ENCODE measurements at regions not wholly inside any gene's neighbourhood (a gene's known extent, or its start where the extent isn't known, plus 50 kb on each side); places are given as distances from the start of the nearest gene placed in this dataset.
"Not testable (repeated sequence)": the region's sequence is repeated elsewhere in the genome, so short reads cannot be mapped to it uniquely, and the experiment has no call there.

GRCh38 chr5:112576298-112576925 is 157.3 kb upstream of the EPB41L4A start:
- H3K27ac ChIP-seq (ENCODE audit: insufficient read depth, low read length, poor library complexity, severe bottlenecking), result no peak overlapping the region
- peaks cover 0 to 4% (median 0%) of the 10 kb centered on the region in 7 donors for H3K9me3 Mint-ChIP-seq
- peaks cover 5% of the 10 kb centered on the region for H3K27me3 ChIP-seq (ENCODE audit: control insufficient read depth, insufficient read depth, low read length)
- no peak overlapping the region for H3K27ac Mint-ChIP-seq
- H3K4me3 Mint-ChIP-seq, result no peak overlapping the region
- ATAC-seq (ENCODE audit: low read depth in 2 of 2), result no peak
- no peaks in the 10 kb centered on the region for H3K4me1 ChIP-seq (ENCODE audit: control insufficient read depth, insufficient read depth, low read length, poor library complexity, severe bottlenecking)
- no peaks in the 10 kb centered on the region for H3K36me3 Mint-ChIP-seq
- no peaks in the 10 kb centered on the region for H3K9me3 ChIP-seq (ENCODE audit: control insufficient read depth in 2 of 2, low read length in 2 of 2)
- H3K4me1 Mint-ChIP-seq, result no peaks in the 10 kb centered on the region
- H3K4me3 ChIP-seq (ENCODE audit: low read depth, low read length), result no peak overlapping the region
- DNase-seq, result no peak
- no peaks in the 10 kb centered on the region for H3K36me3 ChIP-seq (ENCODE audit: control insufficient read depth, insufficient read depth, low read length)
- peaks cover 14% of the 10 kb centered on the region for H3K27me3 Mint-ChIP-seq

GRCh38 chr5:112579599-112580170 is 158.0 kb upstream of the APC start:
- H3K27me3 Mint-ChIP-seq, result peaks cover 5% of the 10 kb centered on the region
- peaks cover 3% of the 10 kb centered on the region for H3K27me3 ChIP-seq (ENCODE audit: control insufficient read depth, insufficient read depth, low read length)
- H3K4me1 Mint-ChIP-seq, result no peaks in the 10 kb centered on the region
- H3K4me1 ChIP-seq (ENCODE audit: control insufficient read depth, insufficient read depth, low read length, poor library complexity, severe bottlenecking), result no peaks in the 10 kb centered on the region
- no peak overlapping the region for H3K4me3 ChIP-seq (ENCODE audit: low read depth, low read length)
- DNase-seq, result no peak
- no peak overlapping the region for H3K27ac Mint-ChIP-seq
- no peak for ATAC-seq (ENCODE audit: low read depth in 2 of 2)
- no peaks in the 10 kb centered on the region for H3K36me3 ChIP-seq (ENCODE audit: control insufficient read depth, insufficient read depth, low read length)
- peaks cover 0 to 4% (median 0%) of the 10 kb centered on the region in 7 donors for H3K9me3 Mint-ChIP-seq
- no peak overlapping the region for H3K27ac ChIP-seq (ENCODE audit: insufficient read depth, low read length, poor library complexity, severe bottlenecking)
- no peaks in the 10 kb centered on the region for H3K9me3 ChIP-seq (ENCODE audit: control insufficient read depth in 2 of 2, low read length in 2 of 2)
- no peak overlapping the region for H3K4me3 Mint-ChIP-seq
- H3K36me3 Mint-ChIP-seq, result no peaks in the 10 kb centered on the region

- Mint-ChIP-seq H3K4me1 (no peaks in the 10 kb centered on the region), H3K9me3 (peaks cover 0 to 4% (median 0%) of the 10 kb centered on the region in 7 donors), H3K4me3 (no peak overlapping the region), H3K36me3 (no peaks in the 10 kb centered on the region), H3K27me3 (peaks cover 6% of the 10 kb centered on the region), H3K27ac (no peak overlapping the region)
- no peaks in the 10 kb centered on the region for H3K4me1 ChIP-seq (ENCODE audit: control insufficient read depth, insufficient read depth, low read length, poor library complexity, severe bottlenecking)
- H3K27ac ChIP-seq (ENCODE audit: insufficient read depth, low read length, poor library complexity, severe bottlenecking), result no peak overlapping the region
- no peak for DNase-seq
- no peaks in the 10 kb centered on the region for H3K36me3 ChIP-seq (ENCODE audit: control insufficient read depth, insufficient read depth, low read length)
- peaks cover 3% of the 10 kb centered on the region for H3K27me3 ChIP-seq (ENCODE audit: control insufficient read depth, insufficient read depth, low read length)
- H3K9me3 ChIP-seq (ENCODE audit: control insufficient read depth in 2 of 2, low read length in 2 of 2), result no peaks in the 10 kb centered on the region
- no peak overlapping the region for H3K4me3 ChIP-seq (ENCODE audit: low read depth, low read length)
- no peak for ATAC-seq (ENCODE audit: low read depth in 2 of 2)
Measured at GRCh38 chr5:112581811-112582320, 155.8 kb upstream of the APC start.

- Mint-ChIP-seq H3K4me1 (no peaks in the 10 kb centered on the region), H3K36me3 (no peaks in the 10 kb centered on the region), H3K27ac (no peak overlapping the region), H3K4me3 (no peak overlapping the region), H3K9me3 (peaks cover 0 to 4% (median 0%) of the 10 kb centered on the region in 7 donors), H3K27me3 (peaks cover 17% of the 10 kb centered on the region)
- H3K4me1 ChIP-seq (ENCODE audit: control insufficient read depth, insufficient read depth, low read length, poor library complexity, severe bottlenecking), result no peaks in the 10 kb centered on the region
- DNase-seq, result no peak
- no peaks in the 10 kb centered on the region for H3K36me3 ChIP-seq (ENCODE audit: control insufficient read depth, insufficient read depth, low read length)
- ATAC-seq (ENCODE audit: low read depth in 2 of 2), result no peak
- H3K4me3 ChIP-seq (ENCODE audit: low read depth, low read length), result no peak overlapping the region
- H3K9me3 ChIP-seq (ENCODE audit: control insufficient read depth in 2 of 2, low read length in 2 of 2), result no peaks in the 10 kb centered on the region
- H3K27me3 ChIP-seq (ENCODE audit: control insufficient read depth, insufficient read depth, low read length), result peaks cover 2% of the 10 kb centered on the region
- H3K27ac ChIP-seq (ENCODE audit: insufficient read depth, low read length, poor library complexity, severe bottlenecking), result no peak overlapping the region
Measured at GRCh38 chr5:112583166-112583565, 154.5 kb upstream of the APC start.

- Mint-ChIP-seq H3K9me3 (peaks cover 0 to 3% (median 0%) of the 10 kb centered on the region in 7 donors), H3K27ac (no peak overlapping the region), H3K4me3 (no peak overlapping the region), H3K4me1 (no peaks in the 10 kb centered on the region), H3K27me3 (peaks cover 17% of the 10 kb centered on the region), H3K36me3 (no peaks in the 10 kb centered on the region)
- DNase-seq (no peak), ATAC-seq (ENCODE audit: low read depth in 2 of 2) (no peak)
- no peaks in the 10 kb centered on the region for H3K36me3 ChIP-seq (ENCODE audit: control insufficient read depth, insufficient read depth, low read length)
- H3K9me3 ChIP-seq (ENCODE audit: control insufficient read depth in 2 of 2, low read length in 2 of 2), result no peaks in the 10 kb centered on the region
- no peak overlapping the region for H3K4me3 ChIP-seq (ENCODE audit: low read depth, low read length)
- H3K27me3 ChIP-seq (ENCODE audit: control insufficient read depth, insufficient read depth, low read length), result no peaks in the 10 kb centered on the region
- no peaks in the 10 kb centered on the region for H3K4me1 ChIP-seq (ENCODE audit: control insufficient read depth, insufficient read depth, low read length, poor library complexity, severe bottlenecking)
- H3K27ac ChIP-seq (ENCODE audit: insufficient read depth, low read length, poor library complexity, severe bottlenecking), result no peak overlapping the region
Measured at GRCh38 chr5:112584781-112585180, 152.9 kb upstream of the APC start.

- DNase-seq, result no peak
Measured at GRCh38 chr5:112586596-112587062, 151.1 kb upstream of the APC start.

GRCh38 chr5:112590858-112591257 is 146.8 kb upstream of the APC start:
- H3K4me1 Mint-ChIP-seq, H3K36me3 Mint-ChIP-seq: not testable (repeated sequence)

More at GRCh38 chr5:112586596-112587062, 151.1 kb upstream of the APC start:
- H3K36me3 ChIP-seq (ENCODE audit: control insufficient read depth, insufficient read depth, low read length), result no peaks in the 10 kb centered on the region
- no peaks in the 10 kb centered on the region for H3K4me1 ChIP-seq (ENCODE audit: control insufficient read depth, insufficient read depth, low read length, poor library complexity, severe bottlenecking)
- no peaks in the 10 kb centered on the region for H3K36me3 Mint-ChIP-seq
- H3K27me3 ChIP-seq (ENCODE audit: control insufficient read depth, insufficient read depth, low read length), result no peaks in the 10 kb centered on the region
- peaks cover 17% of the 10 kb centered on the region for H3K27me3 Mint-ChIP-seq
- H3K4me1 Mint-ChIP-seq, result no peaks in the 10 kb centered on the region
- no peak overlapping the region for H3K4me3 Mint-ChIP-seq
- H3K27ac ChIP-seq (ENCODE audit: insufficient read depth, low read length, poor library complexity, severe bottlenecking), result no peak overlapping the region
- H3K27ac Mint-ChIP-seq, result no peak overlapping the region
- H3K9me3 Mint-ChIP-seq, result peaks cover 0 to 6% (median 0%) of the 10 kb centered on the region in 7 donors
- H3K4me3 ChIP-seq (ENCODE audit: low read depth, low read length), result no peak overlapping the region
- H3K9me3 ChIP-seq (ENCODE audit: control insufficient read depth in 2 of 2, low read length in 2 of 2), result no peaks in the 10 kb centered on the region
- no peak for ATAC-seq (ENCODE audit: low read depth in 2 of 2)

More at GRCh38 chr5:112590858-112591257, 146.8 kb upstream of the APC start:
- H3K9me3 Mint-ChIP-seq; H3K27ac ChIP-seq (ENCODE audit: insufficient read depth, low read length, poor library complexity, severe bottlenecking); H3K27me3 ChIP-seq (ENCODE audit: control insufficient read depth, insufficient read depth, low read length); ATAC-seq (ENCODE audit: low read depth in 2 of 2); H3K9me3 ChIP-seq (ENCODE audit: control insufficient read depth in 2 of 2, low read length in 2 of 2); DNase-seq; H3K4me1 ChIP-seq (ENCODE audit: control insufficient read depth, insufficient read depth, low read length, poor library complexity, severe bottlenecking); H3K4me3 Mint-ChIP-seq; H3K4me3 ChIP-seq (ENCODE audit: low read depth, low read length); H3K36me3 ChIP-seq (ENCODE audit: control insufficient read depth, insufficient read depth, low read length); H3K27ac Mint-ChIP-seq: not testable (repeated sequence)
- H3K27me3 Mint-ChIP-seq, result peaks cover 17% of the 10 kb centered on the region
